Ureter (tissue), 1 donor: ENCODE measurements at regions not wholly inside any gene's neighbourhood (a gene's known extent, or its start where the extent isn't known, plus 50 kb on each side); places are given as distances from the start of the nearest gene placed in this dataset.
"Not testable (repeated sequence)": the region's sequence is repeated elsewhere in the genome, so short reads cannot be mapped to it uniquely, and the experiment has no call there.

Source experiments
- DNase-seq: peaks from one replicate; pipeline ENCODE4 v3.0.0-alpha.2; 2020; ENCODE audit warnings: low spot score
- donor health status: DM: yes; HTN: yes; CAD: no.

DNA sequence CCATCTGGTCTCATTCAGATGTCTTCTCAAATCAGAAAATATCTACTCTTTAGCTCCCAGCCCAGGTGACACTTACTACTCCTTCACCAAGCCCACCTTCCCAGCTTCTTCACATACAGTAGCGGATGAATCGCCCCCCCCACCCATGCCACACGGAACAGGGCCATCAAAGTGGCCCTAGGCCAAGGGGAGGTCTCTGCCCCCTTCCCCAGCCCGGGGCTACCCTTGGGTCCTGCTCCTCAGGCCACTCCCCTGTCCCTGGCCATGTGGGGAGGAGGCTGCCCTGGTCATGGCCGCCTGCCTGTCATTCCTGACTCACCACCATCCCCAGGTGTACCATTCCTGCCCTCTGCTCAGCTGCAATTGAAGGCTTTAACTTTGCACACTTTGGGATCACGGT lies 142.8 kb downstream of the NECTIN1 start:
- no peak for DNase-seq

DNA sequence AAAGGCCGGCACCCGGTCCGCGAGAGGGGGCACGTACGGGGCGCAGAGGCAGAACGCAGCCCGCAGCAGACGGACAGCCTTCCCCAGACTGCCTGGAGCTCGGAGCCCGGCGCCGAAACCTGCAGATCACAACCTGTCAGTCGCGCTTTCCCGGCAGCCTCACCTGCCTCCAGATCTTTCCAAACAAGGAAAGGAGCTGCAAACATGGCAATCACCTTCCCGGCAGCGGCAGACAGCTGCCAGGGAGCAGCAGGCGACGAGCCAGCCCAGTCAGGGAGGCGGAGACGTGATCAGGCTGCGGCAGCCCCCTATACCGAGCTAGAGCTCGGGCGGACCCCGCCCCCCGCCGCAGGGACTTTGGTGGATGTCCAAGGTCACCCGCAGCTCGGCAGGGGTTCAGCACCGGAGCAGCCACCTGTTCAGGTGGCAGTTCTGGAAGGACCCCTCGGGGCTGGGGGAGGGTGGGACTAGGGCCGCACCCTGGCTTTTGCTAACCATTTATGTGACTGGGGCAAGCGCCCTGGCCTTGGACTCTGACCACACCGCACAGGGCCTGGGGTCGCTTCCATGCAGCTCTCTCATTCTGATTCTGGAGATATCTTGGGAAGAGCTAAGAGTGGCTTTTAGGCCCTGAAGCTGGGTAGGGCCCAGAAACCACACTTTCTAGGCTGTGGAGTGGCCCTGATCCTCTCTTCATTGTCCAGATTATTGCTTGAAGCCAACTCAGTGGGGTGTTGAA lies 143.8 kb downstream of the NECTIN1 start:
- DNase-seq = peak; percentile 51

DNA sequence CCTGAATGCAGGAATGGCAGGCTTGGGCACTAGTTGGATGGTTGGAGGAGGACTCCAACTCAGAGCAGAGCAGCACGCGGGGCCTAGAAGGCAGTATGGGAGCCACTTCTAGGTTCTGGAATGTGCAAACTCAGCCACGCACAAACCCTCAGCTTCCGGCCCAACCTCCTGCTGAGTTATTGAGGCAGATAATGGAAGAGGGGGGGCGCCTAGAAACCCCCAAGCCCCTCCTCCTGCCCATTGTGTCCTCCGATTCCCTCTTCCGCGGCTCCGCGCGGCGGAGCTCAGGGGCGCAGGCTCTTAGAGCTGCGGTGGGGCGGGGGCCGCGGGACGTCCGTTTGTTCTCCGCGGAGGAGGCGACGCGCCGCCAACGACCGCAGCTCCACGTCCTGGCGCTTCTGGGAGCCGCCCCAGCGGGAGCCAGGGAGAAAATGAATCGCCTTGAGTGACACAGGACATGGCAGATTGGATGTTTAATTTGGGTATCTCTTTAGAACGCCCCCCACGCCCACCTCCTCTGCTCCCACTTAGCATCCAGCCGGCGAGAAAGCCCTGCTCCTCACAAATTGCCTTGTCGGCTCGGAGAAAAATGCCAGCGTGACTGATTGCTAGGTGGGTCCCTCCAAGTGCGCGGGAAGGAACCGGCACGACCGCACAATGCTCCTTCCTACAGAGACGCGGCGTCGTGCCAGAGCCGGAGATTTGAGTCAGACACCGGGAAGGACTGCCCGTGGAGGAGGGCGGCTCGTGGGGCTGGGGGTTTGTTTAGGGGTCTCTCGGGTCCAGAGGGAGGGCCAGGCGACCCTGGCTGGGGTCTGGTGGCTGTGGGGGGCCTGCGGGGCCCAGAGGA lies 144.6 kb downstream of the NECTIN1 start:
- DNase-seq = peak; percentile 58

DNA sequence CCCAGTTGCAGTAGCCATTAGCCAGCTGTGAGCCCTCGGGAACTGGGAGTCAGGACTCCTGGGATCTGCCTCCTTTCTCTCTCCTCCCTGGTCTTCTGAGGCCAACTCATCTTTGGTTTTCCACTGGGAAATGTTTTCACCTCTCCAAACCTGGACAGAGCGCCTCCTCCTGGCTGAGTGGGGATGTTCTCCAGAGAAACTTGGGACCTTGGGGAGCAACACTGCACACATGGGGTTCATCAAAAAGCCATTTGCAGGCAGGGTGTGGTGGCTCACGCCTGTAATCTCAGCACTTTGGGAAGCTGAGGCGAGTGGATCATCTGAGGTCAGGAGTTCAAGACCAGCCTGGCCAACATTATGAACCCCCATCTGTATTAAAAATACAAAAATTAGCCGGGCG lies 145.4 kb downstream of the NECTIN1 start:
- no peak for DNase-seq

DNA sequence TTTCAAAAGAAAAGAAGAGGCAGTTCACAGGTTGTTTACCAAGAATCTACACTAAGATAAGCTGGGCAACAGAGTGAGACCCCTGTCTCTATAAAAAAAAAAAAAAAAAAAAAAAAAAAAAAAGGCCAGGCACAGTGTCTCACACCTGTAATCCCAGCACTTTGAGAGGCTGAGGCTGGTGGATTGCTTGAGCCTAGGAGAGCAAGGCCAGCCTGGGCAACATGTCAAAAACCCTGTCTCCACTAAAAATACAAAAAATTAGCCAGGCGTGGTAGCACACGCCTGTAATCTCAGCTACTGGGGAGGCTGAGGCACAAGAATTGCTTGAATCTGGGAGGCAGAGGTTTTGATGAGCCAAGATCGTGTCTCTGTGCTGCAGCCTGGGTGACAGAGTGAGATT lies 147.6 kb downstream of the NECTIN1 start:
- not testable (repeated sequence) for DNase-seq

DNA sequence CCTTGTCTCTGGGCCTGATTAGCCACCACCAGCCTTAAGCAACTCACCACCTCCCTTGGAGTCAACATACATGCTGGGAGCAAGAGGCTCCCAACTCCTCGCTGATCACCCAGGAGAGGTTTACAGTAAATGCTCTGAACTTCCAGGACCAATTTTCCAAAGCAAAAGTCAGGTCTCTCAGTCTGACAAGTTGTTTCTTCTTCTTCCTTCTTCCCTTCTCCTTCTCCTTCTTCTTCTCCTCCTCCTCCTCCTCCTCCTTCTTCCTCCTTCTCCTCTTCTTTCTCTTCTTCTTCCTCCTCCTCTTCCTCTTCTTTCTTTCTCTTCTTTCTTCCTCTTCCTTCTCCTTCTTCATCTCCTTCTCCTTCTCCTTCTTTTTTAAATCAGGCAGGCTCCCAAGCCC lies 148.2 kb downstream of the NECTIN1 start:
- no peak for DNase-seq

DNA sequence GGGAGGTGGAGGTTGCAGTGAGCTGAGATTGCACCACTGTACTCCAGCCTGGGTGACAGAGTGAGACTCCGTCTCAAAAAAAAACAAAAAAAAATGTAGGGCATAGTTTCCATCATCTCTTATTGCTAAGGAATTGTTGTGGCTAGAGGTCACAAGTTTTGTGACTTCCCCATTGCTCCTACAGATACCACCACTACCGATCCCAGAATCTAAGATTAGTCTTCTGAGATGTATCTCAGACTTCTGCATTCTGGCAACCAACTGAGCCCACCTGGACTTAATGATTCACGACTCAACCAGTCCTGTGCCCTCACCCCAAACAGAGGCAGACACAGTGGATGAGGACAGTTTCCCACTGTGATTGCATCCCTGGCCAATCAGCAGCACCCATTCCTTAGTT lies 148.9 kb downstream of the NECTIN1 start:
- no peak for DNase-seq

DNA sequence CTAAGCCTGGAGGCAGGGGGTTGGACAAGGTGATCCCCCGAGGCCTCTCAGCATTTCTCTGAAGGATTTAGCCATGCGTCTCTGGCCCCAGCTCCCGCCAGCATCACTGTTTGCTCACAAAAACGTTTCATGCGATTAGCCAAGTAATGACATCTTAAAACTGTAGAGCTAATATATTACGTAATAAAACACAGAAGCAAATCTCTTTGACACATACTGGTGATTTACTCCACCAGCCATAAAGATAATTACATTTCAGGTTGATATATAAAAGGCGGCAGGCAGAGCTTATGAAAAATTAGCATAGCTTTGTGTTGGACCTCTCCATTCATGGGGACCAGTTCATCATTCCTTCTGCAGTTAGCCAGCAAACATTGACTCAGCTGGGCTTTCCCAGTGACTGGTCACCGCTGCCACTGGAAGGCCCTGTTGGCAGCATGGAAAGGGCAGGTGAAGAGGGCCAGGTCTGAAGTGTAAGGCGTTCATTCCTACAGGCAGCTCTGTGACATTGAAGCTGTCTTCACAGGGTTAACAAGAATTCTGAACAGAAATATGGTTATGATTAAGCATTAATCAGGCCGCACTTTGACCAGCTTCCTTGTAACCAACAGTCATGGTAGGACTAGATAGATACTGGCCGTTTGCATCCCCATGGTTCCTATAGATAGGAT lies 150.3 kb downstream of the NECTIN1 start:
- no peak for DNase-seq

DNA sequence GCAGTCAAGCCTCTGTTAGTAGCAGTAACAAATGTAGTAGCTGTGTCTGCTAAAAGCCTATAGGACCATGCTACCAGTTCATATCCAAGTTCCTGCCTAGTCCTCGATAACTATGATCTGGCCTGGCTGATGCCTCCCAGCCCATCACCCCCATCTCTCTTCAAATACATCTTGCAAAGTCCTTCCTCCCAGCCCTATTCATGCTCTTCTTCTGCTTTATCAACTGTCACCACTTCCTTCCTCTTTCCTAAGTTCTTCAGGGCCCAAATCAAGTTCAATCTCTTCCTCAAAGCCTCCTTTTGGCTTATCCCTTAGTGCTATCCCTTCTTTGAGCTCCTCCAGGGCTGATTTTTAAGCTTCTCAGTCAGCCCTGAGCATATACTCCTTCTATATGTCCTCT lies 150.9 kb upstream of the THY1 start:
- no peak for DNase-seq

DNA sequence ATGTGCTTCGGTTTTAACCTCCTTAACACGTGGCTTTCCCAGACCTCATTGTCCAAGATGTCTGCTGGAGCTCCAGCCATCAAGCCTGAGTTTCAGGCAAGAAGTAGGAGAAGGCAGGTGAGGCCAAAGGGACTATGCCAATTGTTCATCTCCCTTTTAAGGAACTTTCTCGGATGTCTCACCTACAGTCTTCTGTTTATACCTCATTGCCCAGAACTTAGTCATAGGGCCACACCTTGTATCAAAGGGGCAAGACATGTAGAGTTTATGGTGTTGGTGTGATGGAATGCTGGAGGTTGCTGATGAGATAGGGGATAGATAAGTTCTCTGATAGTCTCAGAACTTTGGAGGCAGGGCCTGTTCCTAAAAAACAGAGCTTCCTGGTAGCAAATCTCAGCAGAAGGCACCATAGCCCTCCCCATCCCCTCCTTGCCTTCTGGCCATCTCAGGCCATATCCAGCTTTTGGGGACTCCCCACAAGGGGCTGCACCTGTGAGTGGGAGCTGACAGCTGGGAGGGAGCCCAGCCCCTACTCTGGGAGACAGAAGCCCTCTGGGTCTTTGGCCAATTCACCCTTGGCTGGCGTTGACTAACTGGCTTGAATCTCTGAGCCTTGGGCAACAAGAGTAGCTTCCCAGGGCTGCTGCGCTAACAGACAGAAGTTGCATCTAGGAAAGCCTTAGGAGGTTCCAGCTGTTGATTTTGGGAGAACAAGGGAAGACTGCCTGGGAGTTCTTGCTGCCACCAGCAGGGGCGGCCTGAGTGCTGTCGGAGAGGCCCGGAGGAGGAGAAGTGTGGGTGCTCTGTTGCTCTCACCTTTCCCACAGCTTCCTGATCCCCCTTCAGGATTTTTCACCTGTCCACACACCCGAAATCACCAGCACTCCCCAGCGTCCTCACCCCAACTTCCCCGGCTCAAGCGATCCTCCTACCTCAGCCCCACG lies 149.8 kb upstream of the THY1 start:
- no peak for DNase-seq

DNA sequence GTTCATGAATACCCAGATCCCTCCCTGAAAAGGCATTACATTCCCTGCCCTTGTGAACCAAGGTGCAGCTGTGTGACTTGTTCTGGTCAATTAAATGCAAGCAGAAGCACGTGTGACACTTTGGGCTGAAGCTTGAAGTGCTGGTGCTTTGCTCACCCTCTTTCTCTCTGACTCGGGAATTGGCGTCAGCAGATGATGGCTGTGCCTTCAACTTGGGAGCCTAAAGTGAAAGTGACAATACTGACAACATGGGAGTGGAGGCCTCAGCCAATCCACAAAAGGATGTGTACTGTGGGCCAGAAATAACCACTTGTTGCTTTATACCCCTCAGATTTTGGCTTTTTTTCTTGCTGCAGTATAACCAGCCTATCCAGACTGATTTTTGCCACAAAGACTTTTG lies 148.3 kb upstream of the THY1 start:
- no peak for DNase-seq

DNA sequence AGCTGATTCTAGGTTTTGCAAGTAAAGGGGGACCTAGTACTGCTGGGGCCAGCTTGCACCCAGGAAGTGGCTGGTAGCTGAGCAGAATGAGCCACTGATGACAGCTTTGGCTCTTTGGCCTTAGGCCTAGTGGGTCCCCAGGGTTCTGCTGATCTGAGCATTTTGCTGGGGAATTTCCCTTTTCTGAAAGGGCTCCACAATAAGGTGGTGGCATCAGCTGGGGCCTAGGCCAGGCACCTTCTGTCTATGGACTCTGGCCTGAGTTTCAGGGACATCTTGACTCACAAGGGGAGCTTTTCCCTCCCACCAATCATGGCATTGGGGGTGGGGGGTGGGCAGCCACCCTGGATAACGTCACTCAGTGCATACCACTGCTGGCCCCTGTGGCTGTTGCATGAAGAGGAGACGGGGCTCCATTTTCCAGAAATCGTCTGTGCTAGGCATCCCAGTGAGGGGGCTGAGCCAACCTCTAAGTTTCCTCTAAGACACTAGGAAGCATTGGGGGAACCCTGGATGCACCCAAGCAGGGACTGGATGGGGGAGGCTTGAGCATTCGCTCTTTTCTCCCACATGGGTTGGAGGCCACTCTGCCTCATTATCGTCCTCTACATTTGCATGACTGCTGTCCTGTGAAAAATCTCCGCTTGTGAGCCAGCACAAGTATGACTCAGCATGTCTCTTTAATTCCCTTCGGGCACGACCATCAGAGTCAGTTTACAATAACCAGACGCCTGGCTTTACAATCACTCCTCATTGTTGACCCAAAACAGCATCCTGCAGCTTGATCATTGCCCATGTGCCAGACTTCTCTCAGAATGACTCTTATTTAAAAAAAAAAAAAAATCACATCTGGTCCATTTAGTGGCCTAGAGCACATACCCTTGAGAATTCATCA lies 145.0 kb upstream of the THY1 start:
- DNase-seq = no peak

DNA sequence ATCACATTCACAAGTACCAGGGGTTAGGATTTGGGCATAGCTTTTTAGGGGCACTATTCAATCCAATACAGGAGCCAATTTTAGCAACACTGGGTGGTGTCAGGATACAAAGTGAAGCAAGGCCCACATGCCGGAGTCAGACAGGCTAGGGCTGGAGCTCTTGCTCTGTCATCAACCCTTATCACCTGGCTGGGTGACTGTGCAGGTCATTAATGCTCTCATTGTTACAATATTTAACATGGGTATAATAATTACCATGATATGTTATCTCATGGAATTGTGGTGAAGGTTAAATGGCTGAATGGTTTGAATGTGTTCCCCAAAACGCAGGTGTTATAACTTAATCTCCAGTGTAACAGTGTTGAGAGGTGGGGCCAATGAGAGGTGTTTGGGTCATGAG lies 143.3 kb upstream of the THY1 start:
- DNase-seq = no peak

DNA sequence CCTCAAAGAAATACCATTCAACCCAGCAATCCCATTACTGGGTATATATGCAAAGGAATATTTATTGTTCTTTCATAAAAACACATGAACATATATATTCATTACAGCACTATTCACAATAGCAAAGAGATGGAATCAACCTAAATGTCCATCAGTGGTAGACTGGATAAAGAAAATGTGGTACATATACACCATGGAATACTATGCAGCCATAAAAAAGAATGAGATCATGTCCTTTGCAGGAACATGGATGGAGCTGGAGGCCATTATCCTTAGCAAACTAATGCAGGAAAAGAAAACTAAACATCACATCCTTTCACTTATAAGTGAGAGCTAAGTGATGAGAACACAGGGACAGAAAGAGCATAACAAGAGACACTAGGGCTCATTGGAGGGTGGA lies 142.7 kb upstream of the THY1 start:
- not testable (repeated sequence) for DNase-seq

DNA sequence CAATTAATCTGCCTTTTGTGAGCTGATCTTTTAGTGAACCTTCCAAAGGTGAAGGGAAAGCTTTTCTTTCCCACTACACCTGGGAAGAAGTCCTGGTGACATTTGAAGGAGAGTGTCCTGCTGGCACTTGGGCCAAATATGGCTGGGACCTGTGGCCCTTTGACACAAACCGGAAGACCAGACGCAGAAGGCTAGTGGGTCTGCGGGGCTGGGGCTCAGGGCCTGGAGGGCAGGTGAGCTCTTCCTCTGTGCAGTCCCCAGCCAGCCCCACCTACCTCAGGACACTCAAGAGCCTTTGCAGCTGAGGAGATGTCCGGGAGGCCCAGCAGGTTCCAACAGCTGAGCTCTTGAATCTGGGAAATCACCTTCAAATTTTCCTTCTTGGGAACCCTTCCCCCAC lies 138.0 kb upstream of the THY1 start:
- DNase-seq = no peak

DNA sequence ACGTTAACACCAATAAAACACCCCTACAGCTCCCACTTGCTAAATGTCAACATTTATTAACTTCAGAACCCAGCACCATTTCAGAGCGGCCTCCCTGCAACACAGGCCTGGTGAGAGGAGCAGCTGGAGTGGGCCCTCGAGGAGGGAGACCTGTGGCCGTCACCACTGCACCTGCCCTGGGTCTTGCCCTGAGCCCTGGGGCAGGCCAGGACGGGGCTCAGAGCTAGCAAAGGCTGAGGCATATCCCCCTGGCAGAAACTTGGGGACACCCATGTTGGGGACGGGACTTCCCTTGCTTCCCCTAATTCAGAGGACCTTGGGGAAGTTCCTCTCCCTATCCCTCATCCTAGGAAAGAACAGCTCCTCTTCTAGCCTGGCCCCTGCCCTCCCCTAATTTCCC lies 137.3 kb upstream of the THY1 start:
- no peak for DNase-seq

DNA sequence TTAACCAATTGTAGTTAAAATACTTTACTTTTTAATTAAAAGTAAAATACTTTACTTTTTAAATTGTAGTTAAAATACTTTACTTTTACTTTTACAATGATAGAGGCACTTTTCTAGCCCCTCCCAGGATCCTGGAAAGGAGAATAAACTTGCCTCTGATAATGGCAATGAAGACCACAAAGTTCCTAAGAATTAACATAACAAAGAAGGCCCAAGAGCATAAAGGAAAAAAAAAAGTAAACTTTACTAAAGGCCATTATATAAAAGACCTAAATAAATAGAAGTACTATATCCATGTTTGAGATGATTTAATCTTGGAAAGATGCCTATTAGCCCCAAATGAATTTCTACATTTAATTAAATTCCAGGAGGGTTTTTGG lies 129.1 kb upstream of the THY1 start:
- DNase-seq = no peak

DNA sequence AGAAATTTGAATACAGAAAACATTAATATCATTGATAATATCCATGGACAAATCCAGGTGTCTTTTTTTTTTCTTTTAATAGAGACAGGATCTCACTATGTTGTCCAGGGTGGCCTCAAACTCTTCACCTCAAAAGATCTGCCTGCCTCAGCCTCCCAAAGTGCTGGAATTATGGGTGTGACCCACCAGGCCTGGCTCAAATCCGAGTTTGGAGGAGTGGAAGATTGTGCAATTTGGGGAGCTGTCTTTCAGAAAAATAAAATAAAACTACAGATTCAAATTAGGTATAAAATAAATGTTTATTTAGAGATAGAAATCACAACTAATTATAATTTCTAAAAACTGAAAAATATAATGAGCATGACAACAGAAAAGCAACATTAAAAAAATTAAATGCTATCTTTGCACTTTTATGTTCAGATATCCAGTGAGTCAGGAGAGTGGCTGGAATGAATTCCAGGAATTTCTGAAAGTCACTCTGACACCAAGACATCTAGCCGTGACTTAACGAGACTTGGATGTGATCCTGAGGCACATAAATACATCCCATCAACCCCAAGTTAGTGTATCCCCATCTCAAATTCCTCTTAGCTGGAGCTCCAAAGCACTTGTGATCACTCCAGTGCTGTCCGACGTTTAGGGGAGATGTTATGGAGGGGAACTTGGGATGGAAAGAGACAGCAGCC lies 128.6 kb upstream of the THY1 start:
- no peak for DNase-seq

DNA sequence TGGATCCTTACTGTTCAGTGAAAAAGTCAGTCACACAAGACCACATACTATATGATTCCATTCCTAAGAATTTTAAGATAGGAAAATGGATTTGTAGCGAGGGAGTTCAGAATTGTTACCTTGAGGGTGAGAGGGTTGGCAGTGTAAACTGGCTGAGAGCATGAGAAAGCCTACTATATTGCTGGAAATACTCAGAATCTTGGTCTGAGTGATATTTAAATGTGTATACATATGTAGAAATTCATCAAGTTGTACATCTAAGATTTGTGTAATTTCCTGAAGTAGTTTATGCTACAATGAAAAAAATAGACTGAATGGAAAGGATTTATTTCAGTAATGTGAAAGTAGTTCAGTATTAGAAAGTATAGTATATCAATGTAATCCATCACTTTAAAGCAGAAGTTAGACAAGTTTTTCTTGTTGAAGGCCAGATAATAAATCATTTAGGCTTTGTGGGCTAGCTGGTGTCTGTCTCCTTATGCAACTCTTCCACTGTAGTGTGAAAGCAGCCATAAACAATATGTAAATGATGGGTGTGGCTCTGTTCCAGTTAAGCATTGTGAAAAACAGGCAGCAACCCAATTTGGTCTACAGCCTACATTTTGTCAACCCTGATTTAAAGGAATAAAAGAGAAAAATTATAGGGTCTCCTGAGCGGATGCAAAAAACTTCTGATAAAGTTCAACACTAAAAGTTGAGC lies 127.2 kb upstream of the THY1 start:
- no peak for DNase-seq
